CD14-positive monocyte (primary cell): ENCODE measurements at regions not wholly inside any gene's neighbourhood (a gene's known extent, or its start where the extent isn't known, plus 50 kb on each side); places are given as distances from the start of the nearest gene placed in this dataset.

Experiments
- DNase-seq, 3 donors: peaks; one replicate each; pipeline ENCODE4 v3.0.0-alpha.2; 2011 to 2022
- H2AFZ ChIP-seq: 2 replicates; pipeline ENCODE4 v1.6.0; 2012; ENCODE audit warnings: mild to moderate bottlenecking, low read depth, low read length, inconsistent platforms; ENCODE audit not compliant: insufficient read depth, poor library complexity, severe bottlenecking
- H3K27ac ChIP-seq, 2 donors: 1 replicate in 1 of 2; 2 replicates in 1 of 2; pipeline ENCODE4 v1.5.1; 2012 to 2013; ENCODE audit warnings: low read length in 2 of 2, control low read depth in 1 of 2, inconsistent platforms in 1 of 2, low read depth in 1 of 2, mild to moderate bottlenecking in 1 of 2
- H3K27me3 ChIP-seq, 2 donors: one replicate each; pipeline versions ENCODE4 v1.6.0 to v1.6.1; 2011 to 2013; ENCODE audit warnings: low read length in 2 of 2; ENCODE audit not compliant: control insufficient read depth in 2 of 2, insufficient read depth in 2 of 2
- H3K36me3 ChIP-seq, 2 donors: replicated peaks in 1 of 2; 1 replicate in 1 of 2; 2 replicates in 1 of 2; pipeline versions ENCODE4 v1.5.1 to v1.6.1; 2012 to 2013; ENCODE audit warnings: low read length in 2 of 2, control low read depth in 1 of 2, inconsistent platforms in 1 of 2, mild to moderate bottlenecking in 1 of 2; ENCODE audit not compliant: insufficient read depth in 2 of 2, control insufficient read depth in 1 of 2
- H3K4me1 ChIP-seq, 2 donors: 1 replicate in 1 of 2; 2 replicates in 1 of 2; pipeline versions ENCODE4 v1.5.1 to v1.6.1; 2012 to 2013; ENCODE audit warnings: low read length in 2 of 2, control low read depth in 1 of 2, inconsistent platforms in 1 of 2, mild to moderate bottlenecking in 1 of 2, moderate library complexity in 1 of 2; ENCODE audit not compliant: insufficient read depth in 2 of 2, control insufficient read depth in 1 of 2
- H3K4me2 ChIP-seq: replicated peaks from 2 replicates; pipeline ENCODE3; 2012; ENCODE audit warnings: low read length, moderate library complexity, mild to moderate bottlenecking; ENCODE audit not compliant: poor library complexity, severe bottlenecking; ENCODE audit errors: extremely low read depth
- H3K4me3 ChIP-seq, 3 experiments: fragments of 200-600 bp in 1 of 3; sonication (generic) in 1 of 3; replicated peaks in 1 of 3; 1 replicate in 2 of 3; 2 replicates in 1 of 3; pipeline ENCODE4 v1.5.1; 2011 to 2013; ENCODE audit warnings: low read length in 3 of 3, mild to moderate bottlenecking in 3 of 3, control low read depth in 2 of 3, low read depth in 2 of 3, inconsistent platforms in 1 of 3, moderate library complexity in 1 of 3
- H3K79me2 ChIP-seq: 2 replicates; pipeline ENCODE4 v1.6.0; 2012; ENCODE audit warnings: mild to moderate bottlenecking, control low read depth, inconsistent platforms, low read length, moderate library complexity; ENCODE audit not compliant: insufficient read depth
- H3K9ac ChIP-seq: 2 replicates; pipeline ENCODE4 v1.6.0; 2017; ENCODE audit warnings: low read length, mild to moderate bottlenecking; ENCODE audit not compliant: insufficient read depth, poor library complexity, severe bottlenecking
- H3K9me3 ChIP-seq, 2 donors: replicated peaks in 1 of 2; 1 replicate in 1 of 2; 2 replicates in 1 of 2; pipeline versions ENCODE4 v1.5.1 to v1.6.1; 2012 to 2013; ENCODE audit warnings: low read length in 2 of 2, control low read depth in 1 of 2; ENCODE audit not compliant: control insufficient read depth in 1 of 2, insufficient read depth in 1 of 2
- H4K20me1 ChIP-seq: 2 replicates; pipeline ENCODE4 v1.6.0; 2012; ENCODE audit warnings: mild to moderate bottlenecking, low read length, control low read depth, moderate library complexity; ENCODE audit not compliant: insufficient read depth
- H3K27ac Mint-ChIP-seq, 7 donors: one replicate each; pipeline ENCODE4 v1.8.0; 2020; ENCODE audit warnings: mild to moderate bottlenecking in 7 of 7, mixed read lengths in 7 of 7, moderate library complexity in 6 of 7, inconsistent platforms in 2 of 7
- H3K27me3 Mint-ChIP-seq, 3 donors: one replicate each; pipeline ENCODE4 v1.8.0; 2021 to 2022; ENCODE audit warnings: low read depth in 3 of 3, mild to moderate bottlenecking in 3 of 3, mixed read lengths in 3 of 3, moderate library complexity in 3 of 3, inconsistent platforms in 1 of 3
- H3K36me3 Mint-ChIP-seq, 2 donors: one replicate each; pipeline ENCODE4 v1.8.0; 2020; ENCODE audit warnings: mixed read lengths in 2 of 2, inconsistent platforms in 1 of 2, mild to moderate bottlenecking in 1 of 2
- H3K4me1 Mint-ChIP-seq: one replicate; pipeline ENCODE4 v1.8.0; 2020; ENCODE audit warnings: mild to moderate bottlenecking, mixed read lengths
- H3K4me3 Mint-ChIP-seq, 2 donors: one replicate each; pipeline ENCODE4 v1.8.0; 2020; ENCODE audit warnings: mild to moderate bottlenecking in 2 of 2, mixed read lengths in 2 of 2, moderate library complexity in 1 of 2
- H3K9me3 Mint-ChIP-seq, 7 donors: one replicate each; pipeline ENCODE4 v1.8.0; 2020 to 2022; ENCODE audit warnings: mixed read lengths in 7 of 7, mild to moderate bottlenecking in 6 of 7, moderate library complexity in 6 of 7, inconsistent platforms in 2 of 7
- CTCF ChIP-seq: fragments of 200-600 bp; IDR thresholded peaks from one replicate; pipeline ENCODE4 v1.8.0; 2022; ENCODE audit warnings: antibody characterized with exemption, mild to moderate bottlenecking
- WGBS: methylation state at CpG from one replicate; pipeline ENCODE4 v1.1.5; 2013; ENCODE audit warnings: missing lambda C conversion rate; ENCODE audit not compliant: insufficient coverage; 5-methylcytosine and 5-hydroxymethylcytosine counted together
- intact Hi-C, 2 donors: fragments of 100-400 bp; cut with micrococcal nuclease; formaldehyde crosslinking; loops; one replicate each; pipeline versions ENCODE4 v1.15.0 to v1.15.1; 2023

- H3K4me3 Mint-ChIP-seq = no peak overlapping the region
- no CpG with 5 or more reads among the region's 3 CpGs for whole genome bisulfite sequencing
Observed at GRCh38 chr5:62042007-62042406, 264.0 kb upstream of the KIF2A start.

GRCh38 chr5:62043289-62044280 lies 262.4 kb upstream of the KIF2A start:
- no peak for DNase-seq
- peaks cover 0 to 4% (median 0%) of the 10 kb centered on the region in 7 donors for H3K9me3 Mint-ChIP-seq
- H3K36me3 Mint-ChIP-seq = no peaks in the 10 kb centered on the region
- no peaks in the 10 kb centered on the region for H4K20me1 ChIP-seq
- no peak overlapping the region for H3K9ac ChIP-seq
- intact Hi-C loops = no loop called here
- WGBS = 28% methylated on average over 2 of the region's 4 CpGs
- peaks cover 0 to 5% of the 10 kb centered on the region in 2 donors for H3K9me3 ChIP-seq
- no peak overlapping the region for H3K4me2 ChIP-seq
- H3K79me2 ChIP-seq = no peaks in the 10 kb centered on the region
- H3K27me3 Mint-ChIP-seq = peaks cover 2 to 5% (median 2%) of the 10 kb centered on the region in 3 donors
- no peak for TF ChIP-seq CTCF
- H3K4me3 Mint-ChIP-seq = no peak overlapping the region
- H3K4me1 Mint-ChIP-seq = no peaks in the 10 kb centered on the region
- no peak overlapping the region for H3K4me3 ChIP-seq
- H3K27ac ChIP-seq = no peak overlapping the region
- no peaks in the 10 kb centered on the region for H3K36me3 ChIP-seq
- no peak overlapping the region for H3K27ac Mint-ChIP-seq
- H3K4me1 ChIP-seq = no peaks in the 10 kb centered on the region
- H2AFZ ChIP-seq = no peak overlapping the region
- H3K27me3 ChIP-seq = no peaks in the 10 kb centered on the region

More at GRCh38 chr5:62042007-62042406, 264.0 kb upstream of the KIF2A start:
- Histone ChIP-seq H3K4me2 (no peak overlapping the region), H3K27me3 (no peaks in the 10 kb centered on the region), H3K4me1 (no peaks in the 10 kb centered on the region), H3K9me3 (peaks cover 5 to 9% of the 10 kb centered on the region in 2 donors), H4K20me1 (no peaks in the 10 kb centered on the region), H3K4me3 (no peak overlapping the region), H3K27ac (no peak overlapping the region), H2AFZ (no peak overlapping the region), H3K9ac (no peak overlapping the region), H3K36me3 (no peaks in the 10 kb centered on the region), H3K79me2 (no peaks in the 10 kb centered on the region)
- Mint-ChIP-seq H3K9me3 (peaks cover 0 to 4% (median 0%) of the 10 kb centered on the region in 7 donors), H3K27me3 (peaks cover 2 to 6% (median 5%) of the 10 kb centered on the region in 3 donors), H3K36me3 (no peaks in the 10 kb centered on the region), H3K27ac (no peak overlapping the region), H3K4me1 (no peaks in the 10 kb centered on the region)
- no peak for TF ChIP-seq CTCF
- no peak for DNase-seq
- intact Hi-C loops = no loop called here
